K562 (cell line): ENCODE measurements at regions not wholly inside any gene's neighbourhood (a gene's known extent, or its start where the extent isn't known, plus 50 kb on each side); places are given as distances from the start of the nearest gene placed in this dataset.

ENCODE experiments used
- ATAC-seq: fragments of 200-7000 bp; cut with Tn5 transposase; 3 replicates; pipeline ENCODE4 v1.9.1; 2020; ENCODE audit warnings: moderate library complexity
- BruUV-seq: library from RNA; stranded (reverse); fragments of 400-500 nt; replicated peaks from 2 replicates; lab custom pipeline; 2021; lab: Mats Ljungman, UMichigan
- CTCF ChIA-PET: fragments of 300-600 bp; formaldehyde crosslinking; extraction: SDS; loops from one replicate; lab custom pipeline; 2021; ENCODE audit warnings: low intra/inter-chr PET ratio; lab: Yijun Ruan, JAX
- POLR2A ChIA-PET: fragments of 300-600, 350-650 bp; sonication (Branson Sonifier 250); formaldehyde crosslinking; extraction: SDS; loops from one replicate; lab custom pipeline; 2021; ENCODE audit warnings: antibody characterized with exemption, inconsistent platforms; lab: Yijun Ruan, JAX
- DNase-seq, 4 experiments: peaks; one replicate each; pipeline versions ENCODE4 v3.0.0 to v3.0.0-alpha.2; 2011 to 2018; ENCODE audit warnings: low spot score in 3 of 4, mixed read lengths in 3 of 4; ENCODE audit errors: extremely low read depth in 1 of 4
- FAIRE-seq: peaks from 2 replicates; lab custom pipeline; 2011; peaks lifted over from hg19 to GRCh38; lab: Jason Lieb, UNC
- H2AFZ ChIP-seq: 2 replicates; pipeline ENCODE4 v1.6.0; 2011; ENCODE audit warnings: low read depth, low read length, control low read depth, inconsistent platforms
- H3K27ac ChIP-seq: fragments of 200-600 bp; 3 replicates; pipeline ENCODE4 v1.8.0; 2011; ENCODE audit warnings: low read depth, mild to moderate bottlenecking, control low read depth, inconsistent platforms, low read length, moderate library complexity, mixed read lengths; ENCODE audit errors: extremely low read depth
- H3K27me3 ChIP-seq, 2 experiments: fragments of 300-600 bp in 1 of 2; 2 replicates in 1 of 2; 3 replicates in 1 of 2; pipeline versions ENCODE4 v1.6.0 to v1.8.0; 2011; ENCODE audit warnings: inconsistent platforms in 2 of 2, low read length in 2 of 2, mild to moderate bottlenecking in 1 of 2, mixed read lengths in 1 of 2, moderate library complexity in 1 of 2; ENCODE audit not compliant: control insufficient read depth in 2 of 2, insufficient read depth in 2 of 2
- H3K36me3 ChIP-seq: fragments of 300-600 bp; 3 replicates; pipeline ENCODE4 v1.8.0; 2011; ENCODE audit warnings: mild to moderate bottlenecking, low read length, inconsistent platforms; ENCODE audit not compliant: control insufficient read depth, insufficient read depth
- H3K4me1 ChIP-seq, 2 experiments: fragments of 200-600 bp in 1 of 2; replicated peaks in 1 of 2; 2 replicates in 1 of 2; 3 replicates in 1 of 2; pipeline versions ENCODE4 v1.5.1 to v1.8.0; 2011; ENCODE audit warnings: inconsistent platforms in 2 of 2, low read length in 2 of 2, mild to moderate bottlenecking in 1 of 2, mixed read lengths in 1 of 2, moderate library complexity in 1 of 2; ENCODE audit not compliant: control insufficient read depth in 2 of 2, insufficient read depth in 2 of 2
- H3K4me2 ChIP-seq: 2 replicates; pipeline ENCODE4 v1.6.1; 2011; ENCODE audit warnings: low read length, control low read depth, inconsistent platforms, mixed read lengths; ENCODE audit not compliant: insufficient read depth
- H3K4me3 ChIP-seq: fragments of 200-600 bp; sonication (generic), shearing (Covaris generic); 2 replicates; pipeline ENCODE4 v1.5.1; 2016; ENCODE audit warnings: control low read depth, inconsistent platforms
- H3K79me2 ChIP-seq: fragments of 200-600 bp; 3 replicates; pipeline ENCODE4 v1.8.0; 2011; ENCODE audit warnings: low read length, inconsistent platforms; ENCODE audit not compliant: control insufficient read depth, insufficient read depth
- H3K9ac ChIP-seq, 2 experiments: 2 replicates each; pipeline versions ENCODE4 v1.6.0 to v1.6.1; 2011; ENCODE audit warnings: low read depth in 2 of 2, low read length in 2 of 2, control low read depth in 1 of 2, inconsistent platforms in 1 of 2, mild to moderate bottlenecking in 1 of 2, mixed read lengths in 1 of 2; ENCODE audit not compliant: insufficient read depth in 1 of 2
- H3K9me1 ChIP-seq: one replicate; pipeline ENCODE4 v1.6.0; 2011; ENCODE audit warnings: inconsistent platforms, mild to moderate bottlenecking, low read length, moderate library complexity; ENCODE audit not compliant: control insufficient read depth, insufficient read depth
- H3K9me3 ChIP-seq: replicated peaks from 2 replicates; pipeline ENCODE4 v1.5.1; 2011; ENCODE audit warnings: low read depth, low read length, inconsistent platforms; ENCODE audit not compliant: control insufficient read depth, insufficient read depth
- H4K20me1 ChIP-seq: replicated peaks from 2 replicates; pipeline ENCODE4 v1.6.1; 2011; ENCODE audit warnings: low read length, inconsistent platforms, mixed read lengths; ENCODE audit not compliant: control insufficient read depth, insufficient read depth
- ARID2 ChIP-seq: fragments of 450-650 bp; IDR thresholded peaks from 2 replicates; pipeline ENCODE4 v1.6.1; 2017; ENCODE audit warnings: antibody characterized with exemption, mild to moderate bottlenecking
- JUN ChIP-seq, 2 experiments: sonication (generic) in 1 of 2; formaldehyde crosslinking in 1 of 2; IDR thresholded peaks; 2 replicates each; pipeline versions ENCODE4 v1.6.1 to v1.8.0; 2012 to 2022; ENCODE audit warnings: borderline replicate concordance in 2 of 2, mild to moderate bottlenecking in 2 of 2, improper control_type of control experiment in 1 of 2, low read depth in 1 of 2, low read length in 1 of 2, missing genetic modification reagents in 1 of 2
- STAG1 ChIP-seq: sonication (generic); formaldehyde crosslinking; IDR thresholded peaks from 2 replicates; pipeline ENCODE4 v1.5.0; 2020; ENCODE audit warnings: missing genetic modification reagents, borderline replicate concordance
- ZNF408 ChIP-seq: fragments of 250-450 bp; sonication (Bioruptor Pico); IDR thresholded peaks from 2 replicates; pipeline ENCODE4 v1.4.0; 2020; ENCODE audit warnings: low read depth, mild to moderate bottlenecking, moderate library complexity
- ZNF551 ChIP-seq: fragments of 250-450 bp; sonication (Bioruptor Pico); IDR thresholded peaks from 2 replicates; pipeline ENCODE4 v1.5.0; 2021; ENCODE audit warnings: mild to moderate bottlenecking, moderate library complexity
- WGBS: fragments of 100-300 bp; shearing (Covaris generic); methylation state at CpG from one replicate; pipeline ENCODE4 v1.1.6; 2016; ENCODE audit warnings: low coverage, mixed read lengths; ENCODE audit not compliant: insufficient coverage; ENCODE audit errors: missing lambda C conversion rate; 5-methylcytosine and 5-hydroxymethylcytosine counted together
- in situ Hi-C: fragments of 300-500 bp; cut with MboI; formaldehyde crosslinking; loops from 4 replicates; pipeline ENCODE4 v1.15.0; 2018; ENCODE audit warnings: inconsistent platforms, mixed read lengths
- intact Hi-C: fragments of 100-400 bp; cut with micrococcal nuclease; formaldehyde crosslinking; loops from 2 replicates; pipeline ENCODE4 v1.14.2; 2022
- TF ChIP-seq, protein P1 (sequence below): sonication (generic); formaldehyde crosslinking; IDR thresholded peaks from 2 replicates; pipeline ENCODE4 v1.8.0; 2022; ENCODE audit warnings: mild to moderate bottlenecking, missing genetic modification reagents
- TF ChIP-seq, protein P2 (sequence below), 2 experiments: fragments of 450-650 bp in 1 of 2; IDR thresholded peaks; 2 replicates each; pipeline ENCODE4 v1.6.1; 2011 to 2017; ENCODE audit warnings: low read depth in 2 of 2, antibody characterized with exemption in 1 of 2, borderline replicate concordance in 1 of 2, low read length in 1 of 2, mild to moderate bottlenecking in 1 of 2, mixed read lengths in 1 of 2; ENCODE audit not compliant: control insufficient read depth in 1 of 2

DNA sequence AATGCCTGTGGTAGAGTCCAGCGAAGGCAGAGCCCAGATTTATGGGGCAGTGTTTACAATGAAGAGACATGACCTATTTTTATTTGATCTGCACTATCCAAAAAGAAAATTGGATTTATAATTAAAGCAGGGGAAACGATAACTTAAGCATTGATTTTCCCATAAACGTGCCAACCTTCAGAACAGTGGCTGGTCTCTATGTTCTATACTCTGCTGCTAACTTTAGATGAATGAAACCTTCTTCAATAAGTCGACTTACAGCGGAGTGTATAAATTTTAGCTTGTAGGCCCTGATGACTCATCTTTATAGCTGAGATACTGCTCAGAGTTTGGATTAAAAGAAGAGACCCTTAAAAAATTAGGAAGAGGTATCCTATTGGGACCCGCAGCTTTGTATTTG, 452.6 kb downstream of the TLR4 start:
- 2% methylated on average over 6 of the region's 6 CpGs for WGBS
- TF ChIP-seq, protein P1, sequence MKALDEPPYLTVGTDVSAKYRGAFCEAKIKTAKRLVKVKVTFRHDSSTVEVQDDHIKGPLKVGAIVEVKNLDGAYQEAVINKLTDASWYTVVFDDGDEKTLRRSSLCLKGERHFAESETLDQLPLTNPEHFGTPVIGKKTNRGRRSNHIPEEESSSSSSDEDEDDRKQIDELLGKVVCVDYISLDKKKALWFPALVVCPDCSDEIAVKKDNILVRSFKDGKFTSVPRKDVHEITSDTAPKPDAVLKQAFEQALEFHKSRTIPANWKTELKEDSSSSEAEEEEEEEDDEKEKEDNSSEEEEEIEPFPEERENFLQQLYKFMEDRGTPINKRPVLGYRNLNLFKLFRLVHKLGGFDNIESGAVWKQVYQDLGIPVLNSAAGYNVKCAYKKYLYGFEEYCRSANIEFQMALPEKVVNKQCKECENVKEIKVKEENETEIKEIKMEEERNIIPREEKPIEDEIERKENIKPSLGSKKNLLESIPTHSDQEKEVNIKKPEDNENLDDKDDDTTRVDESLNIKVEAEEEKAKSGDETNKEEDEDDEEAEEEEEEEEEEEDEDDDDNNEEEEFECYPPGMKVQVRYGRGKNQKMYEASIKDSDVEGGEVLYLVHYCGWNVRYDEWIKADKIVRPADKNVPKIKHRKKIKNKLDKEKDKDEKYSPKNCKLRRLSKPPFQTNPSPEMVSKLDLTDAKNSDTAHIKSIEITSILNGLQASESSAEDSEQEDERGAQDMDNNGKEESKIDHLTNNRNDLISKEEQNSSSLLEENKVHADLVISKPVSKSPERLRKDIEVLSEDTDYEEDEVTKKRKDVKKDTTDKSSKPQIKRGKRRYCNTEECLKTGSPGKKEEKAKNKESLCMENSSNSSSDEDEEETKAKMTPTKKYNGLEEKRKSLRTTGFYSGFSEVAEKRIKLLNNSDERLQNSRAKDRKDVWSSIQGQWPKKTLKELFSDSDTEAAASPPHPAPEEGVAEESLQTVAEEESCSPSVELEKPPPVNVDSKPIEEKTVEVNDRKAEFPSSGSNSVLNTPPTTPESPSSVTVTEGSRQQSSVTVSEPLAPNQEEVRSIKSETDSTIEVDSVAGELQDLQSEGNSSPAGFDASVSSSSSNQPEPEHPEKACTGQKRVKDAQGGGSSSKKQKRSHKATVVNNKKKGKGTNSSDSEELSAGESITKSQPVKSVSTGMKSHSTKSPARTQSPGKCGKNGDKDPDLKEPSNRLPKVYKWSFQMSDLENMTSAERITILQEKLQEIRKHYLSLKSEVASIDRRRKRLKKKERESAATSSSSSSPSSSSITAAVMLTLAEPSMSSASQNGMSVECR (CRISPR knock-in tag): no peak
- TF ChIP-seq STAG1 (no peak), ZNF408 (CRISPR knock-in tag) (no peak), JUN (IDR thresholded peaks at IDR 0.05; ENCODE audit: borderline replicate concordance, low read depth, low read length) (no peak), JUN (CRISPR knock-in tag; IDR thresholded peaks at IDR 0.05; ENCODE audit: borderline replicate concordance) (no peak), ZNF551 (CRISPR knock-in tag) (no peak), ARID2 (no peak)
- TF ChIP-seq, protein P2, sequence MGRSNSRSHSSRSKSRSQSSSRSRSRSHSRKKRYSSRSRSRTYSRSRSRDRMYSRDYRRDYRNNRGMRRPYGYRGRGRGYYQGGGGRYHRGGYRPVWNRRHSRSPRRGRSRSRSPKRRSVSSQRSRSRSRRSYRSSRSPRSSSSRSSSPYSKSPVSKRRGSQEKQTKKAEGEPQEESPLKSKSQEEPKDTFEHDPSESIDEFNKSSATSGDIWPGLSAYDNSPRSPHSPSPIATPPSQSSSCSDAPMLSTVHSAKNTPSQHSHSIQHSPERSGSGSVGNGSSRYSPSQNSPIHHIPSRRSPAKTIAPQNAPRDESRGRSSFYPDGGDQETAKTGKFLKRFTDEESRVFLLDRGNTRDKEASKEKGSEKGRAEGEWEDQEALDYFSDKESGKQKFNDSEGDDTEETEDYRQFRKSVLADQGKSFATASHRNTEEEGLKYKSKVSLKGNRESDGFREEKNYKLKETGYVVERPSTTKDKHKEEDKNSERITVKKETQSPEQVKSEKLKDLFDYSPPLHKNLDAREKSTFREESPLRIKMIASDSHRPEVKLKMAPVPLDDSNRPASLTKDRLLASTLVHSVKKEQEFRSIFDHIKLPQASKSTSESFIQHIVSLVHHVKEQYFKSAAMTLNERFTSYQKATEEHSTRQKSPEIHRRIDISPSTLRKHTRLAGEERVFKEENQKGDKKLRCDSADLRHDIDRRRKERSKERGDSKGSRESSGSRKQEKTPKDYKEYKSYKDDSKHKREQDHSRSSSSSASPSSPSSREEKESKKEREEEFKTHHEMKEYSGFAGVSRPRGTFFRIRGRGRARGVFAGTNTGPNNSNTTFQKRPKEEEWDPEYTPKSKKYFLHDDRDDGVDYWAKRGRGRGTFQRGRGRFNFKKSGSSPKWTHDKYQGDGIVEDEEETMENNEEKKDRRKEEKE (IDR thresholded peaks at IDR 0.05; ENCODE audit: borderline replicate concordance in 1 of 2, control insufficient read depth in 1 of 2, low read depth in 2 of 2, low read length in 1 of 2): no peak
- H3K27ac ChIP-seq: no peak overlapping the region
- ChIA-PET CTCF (no interaction called here), POLR2A (no interaction called here)
- H2AFZ ChIP-seq: no peak overlapping the region
- no peaks in the 10 kb centered on the region for H3K9me1 ChIP-seq
- no peak overlapping the region for H3K4me3 ChIP-seq
- no peaks in the 10 kb centered on the region for H3K79me2 ChIP-seq
- no peak overlapping the region for H3K9ac ChIP-seq
- H4K20me1 ChIP-seq: no peaks in the 10 kb centered on the region
- H3K4me2 ChIP-seq: no peak overlapping the region
- no peaks in the 10 kb centered on the region for H3K27me3 ChIP-seq
- no TSS peak for BruUV-seq
- no peaks in the 10 kb centered on the region for H3K36me3 ChIP-seq
- no peak for ATAC-seq
- no peaks in the 10 kb centered on the region for H3K4me1 ChIP-seq
- no peaks in the 10 kb centered on the region; the same call in 1 of the 2 replicates for H3K9me3 ChIP-seq
- in situ Hi-C loops: no loop called here
- DNase-seq: no peak
- intact Hi-C loops: no loop called here
- no peak for FAIRE-seq
